RCC 7860 (cell line): ENCODE measurements at regions not wholly inside any gene's neighbourhood (a gene's known extent, or its start where the extent isn't known, plus 50 kb on each side); places are given as distances from the start of the nearest gene placed in this dataset.

Source experiments
- DNase-seq: peaks from one replicate; pipeline ENCODE4 v3.0.0-alpha.2; 2015; ENCODE audit warnings: low spot score
- FAIRE-seq: peaks from 2 replicates; lab custom pipeline; 2012; peaks lifted over from hg19 to GRCh38; lab: Jason Lieb, UNC

GRCh38 chr10:111784436-111784835 is 399.1 kb downstream of the GPAM start:
- no peak for FAIRE-seq
- no peak for DNase-seq

GRCh38 chr10:111784946-111785465 is 398.6 kb downstream of the GPAM start:
- DNase-seq (no peak), FAIRE-seq (no peak)

- DNase-seq (no peak), FAIRE-seq (no peak)
Observed at GRCh38 chr10:111785921-111786320, 397.6 kb downstream of the GPAM start.

GRCh38 chr10:111789821-111790220 is 393.7 kb downstream of the GPAM start:
- FAIRE-seq (no peak), DNase-seq (no peak)

GRCh38 chr10:111801841-111802240 is 381.7 kb downstream of the GPAM start:
- no peak for FAIRE-seq
- no peak for DNase-seq

- FAIRE-seq (no peak), DNase-seq (no peak)
Observed at GRCh38 chr10:111804781-111805180, 378.8 kb downstream of the GPAM start.

- DNase-seq (no peak), FAIRE-seq (no peak)
Observed at GRCh38 chr10:111811517-111811916, 372.0 kb downstream of the GPAM start.

- FAIRE-seq (no peak), DNase-seq (no peak)
Observed at GRCh38 chr10:111820471-111820870, 363.1 kb downstream of the GPAM start.

GRCh38 chr10:111821871-111822270 is 361.7 kb downstream of the GPAM start:
- FAIRE-seq, result no peak
- DNase-seq, result no peak

GRCh38 chr10:111822661-111823060 is 360.9 kb downstream of the GPAM start:
- no peak for DNase-seq
- no peak for FAIRE-seq

GRCh38 chr10:111824128-111824527 is 359.4 kb downstream of the GPAM start:
- FAIRE-seq (no peak), DNase-seq (no peak)

- FAIRE-seq, result no peak
- DNase-seq, result no peak
Observed at GRCh38 chr10:111830359-111830758, 353.2 kb downstream of the GPAM start.

- FAIRE-seq, result no peak
- DNase-seq, result no peak
Observed at GRCh38 chr10:111831058-111831457, 352.5 kb downstream of the GPAM start.

- FAIRE-seq (no peak), DNase-seq (no peak)
Observed at GRCh38 chr10:111833251-111833650, 350.3 kb downstream of the GPAM start.

GRCh38 chr10:111835574-111835973 is 348.0 kb downstream of the GPAM start:
- FAIRE-seq, result no peak
- no peak for DNase-seq

- DNase-seq, result no peak
- no peak for FAIRE-seq
Observed at GRCh38 chr10:111836064-111836463, 347.5 kb downstream of the GPAM start.

- no peak for DNase-seq
- FAIRE-seq, result no peak
Observed at GRCh38 chr10:111836571-111836970, 347.0 kb downstream of the GPAM start.

- no peak for DNase-seq
- FAIRE-seq, result no peak
Observed at GRCh38 chr10:111837086-111837485, 346.5 kb downstream of the GPAM start.

GRCh38 chr10:111837985-111838384 is 345.6 kb downstream of the GPAM start:
- no peak for FAIRE-seq

GRCh38 chr10:111840546-111840945 is 343.0 kb downstream of the GPAM start:
- FAIRE-seq (no peak), DNase-seq (no peak)

More at GRCh38 chr10:111837985-111838384, 345.6 kb downstream of the GPAM start:
- DNase-seq, result no peak

GRCh38 chr10:111852801-111853200 is 330.8 kb downstream of the GPAM start:
- FAIRE-seq, result no peak

GRCh38 chr10:111856631-111857030 is 326.9 kb downstream of the GPAM start:
- DNase-seq (no peak), FAIRE-seq (no peak)

More at GRCh38 chr10:111852801-111853200, 330.8 kb downstream of the GPAM start:
- no peak for DNase-seq

- DNase-seq (no peak), FAIRE-seq (no peak)
Observed at GRCh38 chr10:111865550-111865949, 318.0 kb downstream of the GPAM start.
